ENCODE measurements at regions not wholly inside any gene's neighbourhood (a gene's known extent, or its start where the extent isn't known, plus 50 kb on each side); places are given as distances from the start of the nearest gene placed in this dataset.
"Not testable (repeated sequence)": the region's sequence is repeated elsewhere in the genome, so short reads cannot be mapped to it uniquely, and the experiment has no call there.

GRCh38 chrX:39672405-39672804, 425.4 kb downstream of the BCOR start:
- no peak for DNase-seq (ENCODE audit: low spot score)

- no peak for DNase-seq (ENCODE audit: low spot score)
Observed at GRCh38 chrX:39674490-39675161, 423.1 kb downstream of the BCOR start.

- no peak for DNase-seq (ENCODE audit: low spot score)
Observed at GRCh38 chrX:39675162-39675553, 422.6 kb downstream of the BCOR start.

GRCh38 chrX:39675619-39676018, 422.1 kb downstream of the BCOR start:
- no peak for DNase-seq (ENCODE audit: low spot score)

- DNase-seq (ENCODE audit: low spot score), result no peak
Observed at GRCh38 chrX:39676434-39676833, 421.3 kb downstream of the BCOR start.

- DNase-seq (ENCODE audit: low spot score), result no peak
Observed at GRCh38 chrX:39677585-39677977, 420.2 kb downstream of the BCOR start.

- DNase-seq (ENCODE audit: low spot score), result no peak
Observed at GRCh38 chrX:39677978-39678791, 419.6 kb downstream of the BCOR start.

- DNase-seq (ENCODE audit: low spot score), result no peak
Observed at GRCh38 chrX:39678914-39679313, 418.8 kb downstream of the BCOR start.

- no peak for DNase-seq (ENCODE audit: low spot score)
Observed at GRCh38 chrX:39679497-39680157, 418.1 kb downstream of the BCOR start.

GRCh38 chrX:39681885-39682284, 415.9 kb downstream of the BCOR start:
- no peak for DNase-seq (ENCODE audit: low spot score)

GRCh38 chrX:39682778-39683177, 415.0 kb downstream of the BCOR start:
- DNase-seq (ENCODE audit: low spot score), result no peak

GRCh38 chrX:39688219-39688575, 409.6 kb downstream of the BCOR start:
- DNase-seq (ENCODE audit: low spot score), result no peak

GRCh38 chrX:39688576-39689375, 409.0 kb downstream of the BCOR start:
- DNase-seq (ENCODE audit: low spot score), result peak; percentile 10

GRCh38 chrX:39689376-39690104, 408.2 kb downstream of the BCOR start:
- no peak for DNase-seq (ENCODE audit: low spot score)

- DNase-seq (ENCODE audit: low spot score), result no peak
Observed at GRCh38 chrX:39690541-39691415, 407.0 kb downstream of the BCOR start.

GRCh38 chrX:39691724-39692123, 406.0 kb downstream of the BCOR start:
- no peak for DNase-seq (ENCODE audit: low spot score)

GRCh38 chrX:39692796-39693195, 405.0 kb downstream of the BCOR start:
- DNase-seq (ENCODE audit: low spot score), result no peak

- DNase-seq (ENCODE audit: low spot score), result no peak
Observed at GRCh38 chrX:39693298-39693697, 404.5 kb downstream of the BCOR start.

- DNase-seq (ENCODE audit: low spot score), result not testable (repeated sequence)
Observed at GRCh38 chrX:39702636-39703035, 395.1 kb downstream of the BCOR start.

- DNase-seq (ENCODE audit: low spot score), result no peak
Observed at GRCh38 chrX:39703307-39703706, 394.5 kb downstream of the BCOR start.

- no peak for DNase-seq (ENCODE audit: low spot score)
Observed at GRCh38 chrX:39704590-39704989, 393.2 kb downstream of the BCOR start.
